ENCODE measurements at regions not wholly inside any gene's neighbourhood (a gene's known extent, or its start where the extent isn't known, plus 50 kb on each side); places are given as distances from the start of the nearest gene placed in this dataset.
"Not testable (repeated sequence)": the region's sequence is repeated elsewhere in the genome, so short reads cannot be mapped to it uniquely, and the experiment has no call there.

- Histone ChIP-seq H3K4me2 (ENCODE audit: insufficient read depth, low read length) (no peak overlapping the region), H3K79me2 (ENCODE audit: control insufficient read depth, insufficient read depth, low read length) (no peaks in the 10 kb centered on the region), H3K4me1 (ENCODE audit: control insufficient read depth, extremely low read depth, insufficient read depth, low read length) (no peaks in the 10 kb centered on the region), H3K9ac (replicated peaks; ENCODE audit: extremely low read depth, insufficient read depth, low read length) (no peak overlapping the region), H3K36me3 (ENCODE audit: control insufficient read depth in 2 of 2, extremely low read depth in 1 of 2, insufficient read depth in 2 of 2, low read length in 2 of 2) (no peaks in the 10 kb centered on the region), H4K20me1 (replicated peaks; ENCODE audit: control insufficient read depth, extremely low read depth, insufficient read depth, low read length) (no peaks in the 10 kb centered on the region), H3K27me3 (ENCODE audit: control insufficient read depth in 2 of 2, insufficient read depth in 2 of 2, low read length in 2 of 2) (no peaks in the 10 kb centered on the region), H3K9me3 (replicated peaks; ENCODE audit: control insufficient read depth, insufficient read depth, low read length) (no peaks in the 10 kb centered on the region), H3K9me1 (replicated peaks; ENCODE audit: control insufficient read depth, extremely low read depth, insufficient read depth, low read length) (no peaks in the 10 kb centered on the region), H3K27ac (ENCODE audit: insufficient read depth, low read depth, low read length) (no peak overlapping the region), H3K4me3 (replicated peaks in 1 of 3; ENCODE audit: insufficient read depth in 1 of 3, low read depth in 1 of 3, low read length in 3 of 3) (no peak overlapping the region), H2AFZ (ENCODE audit: low read depth, low read length) (no peak overlapping the region)
- intact Hi-C loops (cut with micrococcal nuclease), result no loop called here
- TF ChIP-seq MYC (IDR thresholded peaks at IDR 0.05; ENCODE audit: low read depth, low read length) (no peak), CTCF (IDR thresholded peaks at IDR 0.05; ENCODE audit: extremely low read depth in 1 of 2, insufficient read depth in 1 of 2, low read depth in 1 of 2, low read length in 2 of 2) (no peak), MAX (IDR thresholded peaks at IDR 0.05; ENCODE audit: insufficient read depth, insufficient read length) (no peak), EZH2 (IDR thresholded peaks at IDR 0.05; ENCODE audit: borderline replicate concordance, low read depth, low read length, severe bottlenecking) (no peak), POLR2AphosphoS5 (IDR thresholded peaks at IDR 0.05; ENCODE audit: insufficient read depth, low read depth, low read length) (no peak)
- dilution Hi-C loops (cut with MboI; ENCODE audit: extremely low pct_ligation_motif_present, low sequenced_read_pairs), result no loop called here
- BruUV-seq (replicated peaks), result no TSS peak
- no peak for DNase-seq (ENCODE audit: low read depth, low spot score)
- ChIA-PET CTCF (interaction anchor here (1.3 kb wide), 1 partner anchor 9 kb away, joined by 5 read pairs; no protein-coding TSS in a partner anchor), POLR2A (no interaction called here)
- no peak for FAIRE-seq
Measured at GRCh38 chr13:30545320-30545719, 72.4 kb upstream of the USPL1 start.

GRCh38 chr13:30548046-30548445 lies 69.7 kb upstream of the USPL1 start:
- POLR2A ChIA-PET; FAIRE-seq; H3K27me3 ChIP-seq (ENCODE audit: control insufficient read depth in 2 of 2, insufficient read depth in 2 of 2, low read length in 2 of 2); BruUV-seq (replicated peaks); H3K4me1 ChIP-seq (ENCODE audit: control insufficient read depth, extremely low read depth, insufficient read depth, low read length); H4K20me1 ChIP-seq (replicated peaks; ENCODE audit: control insufficient read depth, extremely low read depth, insufficient read depth, low read length); H2AFZ ChIP-seq (ENCODE audit: low read depth, low read length); H3K9me1 ChIP-seq (replicated peaks; ENCODE audit: control insufficient read depth, extremely low read depth, insufficient read depth, low read length); H3K9me3 ChIP-seq (replicated peaks; ENCODE audit: control insufficient read depth, insufficient read depth, low read length); H3K4me3 ChIP-seq (replicated peaks in 1 of 3; ENCODE audit: insufficient read depth in 1 of 3, low read depth in 1 of 3, low read length in 3 of 3); H3K36me3 ChIP-seq (ENCODE audit: control insufficient read depth in 2 of 2, extremely low read depth in 1 of 2, insufficient read depth in 2 of 2, low read length in 2 of 2); H3K4me2 ChIP-seq (ENCODE audit: insufficient read depth, low read length); H3K79me2 ChIP-seq (ENCODE audit: control insufficient read depth, insufficient read depth, low read length); intact Hi-C loops (cut with micrococcal nuclease); CTCF ChIA-PET; DNase-seq (ENCODE audit: low read depth, low spot score); dilution Hi-C loops (cut with MboI; ENCODE audit: extremely low pct_ligation_motif_present, low sequenced_read_pairs); H3K9ac ChIP-seq (replicated peaks; ENCODE audit: extremely low read depth, insufficient read depth, low read length); H3K27ac ChIP-seq (ENCODE audit: insufficient read depth, low read depth, low read length): not testable (repeated sequence)
